A549 (cell line): ENCODE measurements at regions not wholly inside any gene's neighbourhood (a gene's known extent, or its start where the extent isn't known, plus 50 kb on each side); places are given as distances from the start of the nearest gene placed in this dataset.

ENCODE experiments used
- CTCF ChIP-seq: fragments of >200 bp; sonication (Bioruptor Twin); formaldehyde crosslinking; IDR thresholded peaks from 3 replicates; pipeline ENCODE4 v1.5.1; 2016
- E2F6 ChIP-seq: IDR thresholded peaks from 2 replicates; pipeline ENCODE4 v1.6.1; 2012; ENCODE audit warnings: low read depth, borderline replicate concordance
- RCOR1 ChIP-seq: fragments of 150-350 bp; IDR thresholded peaks from 2 replicates; pipeline ENCODE4 v1.6.1; 2014; ENCODE audit warnings: antibody characterized with exemption, low read length, low read depth

DNA sequence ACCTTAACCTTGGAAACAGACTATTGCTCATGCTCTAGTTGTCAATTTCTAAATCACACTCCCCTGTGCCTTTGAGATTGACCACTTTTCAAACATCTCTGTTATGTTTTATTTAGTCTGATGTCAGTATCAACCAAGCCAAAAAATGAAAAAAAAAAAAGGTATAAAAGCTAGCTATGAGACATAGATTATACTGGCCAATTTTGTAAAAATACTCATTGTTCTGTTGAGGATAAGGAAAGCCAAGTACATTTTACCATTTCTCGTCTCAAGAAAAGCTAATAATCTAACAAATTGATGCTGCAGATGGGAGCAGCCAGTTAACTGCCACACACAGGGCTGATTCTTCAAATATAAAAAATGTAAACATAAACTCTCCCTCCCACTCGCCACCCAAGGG is 572.6 kb upstream of the KLF12 start:
- TF ChIP-seq CTCF (no peak), RCOR1 (no peak), E2F6 (no peak)
